Neural progenitor cell (in vitro differentiated cells): ENCODE measurements at regions not wholly inside any gene's neighbourhood (a gene's known extent, or its start where the extent isn't known, plus 50 kb on each side); places are given as distances from the start of the nearest gene placed in this dataset.
"Not testable (repeated sequence)": the region's sequence is repeated elsewhere in the genome, so short reads cannot be mapped to it uniquely, and the experiment has no call there.

Experiments used
- DNase-seq: peaks from one replicate; pipeline ENCODE4 v3.0.0-alpha.2; 2016; ENCODE audit warnings: low spot score
- H2AFZ ChIP-seq: fragments of 200-600 bp; sonication (generic); replicated peaks from 2 replicates; pipeline ENCODE4 v1.6.1; 2016; ENCODE audit warnings: antibody characterized with exemption
- H3F3A ChIP-seq: fragments of 200-600 bp; sonication (generic); 2 replicates; pipeline ENCODE4 v1.6.1; 2016; ENCODE audit warnings: antibody characterized with exemption, low read depth
- H3K27ac ChIP-seq: fragments of 200-600 bp; sonication (generic); 2 replicates; pipeline ENCODE4 v1.5.1; 2016; ENCODE audit warnings: mild to moderate bottlenecking
- H3K27me3 ChIP-seq: fragments of 200-600 bp; sonication (generic); 2 replicates; pipeline ENCODE4 v1.6.1; 2016; ENCODE audit warnings: mild to moderate bottlenecking, moderate library complexity
- H3K36me3 ChIP-seq: fragments of 200-600 bp; sonication (generic); 2 replicates; pipeline ENCODE4 v1.5.1; 2016
- H3K4me1 ChIP-seq: fragments of 200-600 bp; sonication (generic); 2 replicates; pipeline ENCODE4 v1.6.1; 2016; ENCODE audit warnings: mixed run types
- H3K4me2 ChIP-seq: fragments of 200-600 bp; sonication (generic); 2 replicates; pipeline ENCODE4 v1.6.1; 2016
- H3K4me3 ChIP-seq: fragments of 200-600 bp; sonication (generic); 2 replicates; pipeline ENCODE4 v1.5.1; 2016
- H3K79me2 ChIP-seq: fragments of 200-600 bp; sonication (generic); 2 replicates; pipeline ENCODE4 v1.6.1; 2016; ENCODE audit warnings: low read depth
- H3K9ac ChIP-seq: fragments of 200-600 bp; sonication (generic); 2 replicates; pipeline ENCODE4 v1.6.1; 2016
- H3K9me3 ChIP-seq: fragments of 200-600 bp; sonication (generic); 2 replicates; pipeline ENCODE4 v1.5.1; 2016; ENCODE audit warnings: low read depth
- H4K20me1 ChIP-seq: fragments of 200-600 bp; sonication (generic); 2 replicates; pipeline ENCODE4 v1.6.1; 2016; ENCODE audit warnings: low read depth
- H3K27ac Mint-ChIP-seq: 3 replicates; pipeline ENCODE4 v1.8.0; 2021; ENCODE audit warnings: mixed read lengths
- H3K27me3 Mint-ChIP-seq: 2 replicates; pipeline ENCODE4 v1.8.0; 2022; ENCODE audit warnings: low read depth, mild to moderate bottlenecking, inconsistent platforms, moderate library complexity, mixed read lengths; ENCODE audit not compliant: insufficient read depth
- H3K36me3 Mint-ChIP-seq: 3 replicates; pipeline ENCODE4 v1.8.0; 2021; ENCODE audit warnings: mixed read lengths
- H3K4me1 Mint-ChIP-seq: 3 replicates; pipeline ENCODE4 v1.8.0; 2021; ENCODE audit warnings: mixed read lengths
- H3K4me3 Mint-ChIP-seq: 3 replicates; pipeline ENCODE4 v1.8.0; 2021; ENCODE audit warnings: mild to moderate bottlenecking, moderate library complexity, mixed read lengths
- H3K9me3 Mint-ChIP-seq: 3 replicates; pipeline ENCODE4 v1.8.0; 2020; ENCODE audit warnings: mixed read lengths
- EZH2 ChIP-seq: fragments of 200-600 bp; sonication (generic); IDR thresholded peaks from 2 replicates; pipeline ENCODE4 v1.6.1; 2017; ENCODE audit warnings: antibody characterized with exemption, mild to moderate bottlenecking, moderate library complexity
- EZH2phosphoT487 ChIP-seq: fragments of 200-600 bp; sonication (generic); IDR thresholded peaks from 2 replicates; pipeline ENCODE4 v1.6.1; 2017; ENCODE audit warnings: antibody characterized with exemption

DNA sequence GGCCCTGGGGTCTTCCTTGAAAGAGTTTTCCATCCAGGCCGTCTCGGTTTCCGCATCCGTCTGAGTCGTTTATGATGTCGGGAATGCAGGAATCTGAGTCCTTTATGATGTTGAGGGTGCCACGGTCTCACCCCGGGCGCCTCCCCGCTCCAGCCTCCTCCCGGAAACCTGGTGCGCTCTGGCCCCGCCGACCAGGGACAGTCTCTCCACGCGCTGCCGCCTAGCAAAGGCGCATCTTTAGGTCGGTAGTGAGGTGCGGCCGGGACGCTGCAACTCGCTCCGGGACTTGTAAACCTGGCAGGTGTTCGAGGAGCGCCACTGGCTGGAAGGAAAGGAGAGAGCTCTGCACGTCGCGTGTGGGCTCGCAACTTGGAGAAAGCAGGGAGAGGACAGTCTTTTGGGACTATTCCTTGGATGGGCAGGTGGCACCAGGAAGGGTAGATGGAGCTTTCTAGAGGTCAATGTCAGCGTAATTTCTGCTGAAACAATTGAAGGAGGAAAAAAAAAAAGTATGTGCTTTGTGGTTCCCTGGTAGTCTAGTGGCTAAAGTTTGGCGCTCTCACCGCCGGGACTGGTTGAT lies 132.0 kb downstream of the FAM72B start:
- Histone ChIP-seq H3K27me3 (peaks cover 56% of the 10 kb centered on the region), H2AFZ (peak overlapping the region; percentile 50), H3K4me2 (peak overlapping the region; percentile 73), H3K4me3 (peak overlapping the region; percentile 39)
- H3K9me3 Mint-ChIP-seq, H3K36me3 Mint-ChIP-seq, H3K9me3 ChIP-seq, H4K20me1 ChIP-seq, H3K27ac ChIP-seq, H3K79me2 ChIP-seq, H3K9ac ChIP-seq, H3K4me1 ChIP-seq, H3K27ac Mint-ChIP-seq, H3K4me1 Mint-ChIP-seq, H3K36me3 ChIP-seq, H3F3A ChIP-seq, H3K4me3 Mint-ChIP-seq: not testable (repeated sequence)
- peaks cover 13% of the 10 kb centered on the region for H3K27me3 Mint-ChIP-seq
- TF ChIP-seq EZH2 (peak; percentile 82), EZH2phosphoT487 (peak; percentile 62)
- peak; percentile 12 for DNase-seq

DNA sequence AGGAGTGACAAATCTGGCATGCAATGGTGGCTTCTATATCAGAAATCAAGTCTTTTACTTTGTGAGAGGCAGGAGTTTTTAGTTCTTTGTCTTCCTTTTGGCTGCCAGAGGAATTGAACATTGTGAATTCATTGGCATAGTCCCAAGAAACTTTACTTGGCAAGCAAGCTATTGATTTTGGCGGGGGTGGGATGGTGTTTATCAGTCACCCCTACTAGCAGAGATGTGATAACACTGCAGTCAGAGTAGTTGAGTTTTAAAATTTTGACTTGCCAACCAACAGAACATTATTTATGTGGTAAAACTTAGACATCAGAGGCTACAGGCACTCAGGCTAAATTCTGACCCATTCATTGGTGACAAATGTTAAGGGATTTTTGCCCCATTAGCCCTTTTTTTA lies 129.2 kb downstream of the FAM72B start:
- not testable (repeated sequence) for H3K36me3 ChIP-seq, H3K27ac ChIP-seq, H3K9ac ChIP-seq, H3K4me3 Mint-ChIP-seq, H2AFZ ChIP-seq, H3K9me3 ChIP-seq, H3K79me2 ChIP-seq, H3K36me3 Mint-ChIP-seq, H3K4me2 ChIP-seq, H3F3A ChIP-seq, H3K27me3 Mint-ChIP-seq, H3K4me1 Mint-ChIP-seq, H3K27ac Mint-ChIP-seq, DNase-seq, H3K4me1 ChIP-seq, H3K4me3 ChIP-seq, H3K9me3 Mint-ChIP-seq, H4K20me1 ChIP-seq
- H3K27me3 ChIP-seq = peaks cover 37% of the 10 kb centered on the region

DNA sequence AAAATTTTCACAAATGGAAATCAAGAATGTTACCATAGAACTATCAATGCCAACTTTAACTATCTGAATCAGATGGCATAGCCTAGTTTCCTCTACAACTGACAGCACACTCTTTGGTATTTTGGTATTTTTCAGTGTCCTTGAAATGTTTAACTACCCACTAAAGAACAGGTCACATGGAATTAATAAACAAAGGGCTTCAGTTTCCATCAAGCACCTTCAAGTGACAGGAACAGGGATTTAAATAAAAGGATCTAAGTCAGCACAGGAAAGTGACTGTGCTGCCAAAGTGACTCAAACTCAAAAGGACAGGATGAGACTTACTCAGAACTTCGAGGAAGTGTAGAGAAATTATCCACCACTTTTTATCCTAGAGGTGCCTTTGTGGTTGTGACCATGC lies 117.2 kb downstream of the FAM72B start:
- not testable (repeated sequence) for H3F3A ChIP-seq, H3K4me1 ChIP-seq, H3K27me3 Mint-ChIP-seq, H3K9ac ChIP-seq, H3K4me1 Mint-ChIP-seq, H3K4me3 Mint-ChIP-seq, H4K20me1 ChIP-seq, H3K79me2 ChIP-seq, H3K27ac ChIP-seq, H2AFZ ChIP-seq, H3K4me3 ChIP-seq, H3K4me2 ChIP-seq, H3K9me3 ChIP-seq, DNase-seq, H3K36me3 ChIP-seq, H3K27ac Mint-ChIP-seq, H3K9me3 Mint-ChIP-seq, H3K27me3 ChIP-seq, H3K36me3 Mint-ChIP-seq

DNA sequence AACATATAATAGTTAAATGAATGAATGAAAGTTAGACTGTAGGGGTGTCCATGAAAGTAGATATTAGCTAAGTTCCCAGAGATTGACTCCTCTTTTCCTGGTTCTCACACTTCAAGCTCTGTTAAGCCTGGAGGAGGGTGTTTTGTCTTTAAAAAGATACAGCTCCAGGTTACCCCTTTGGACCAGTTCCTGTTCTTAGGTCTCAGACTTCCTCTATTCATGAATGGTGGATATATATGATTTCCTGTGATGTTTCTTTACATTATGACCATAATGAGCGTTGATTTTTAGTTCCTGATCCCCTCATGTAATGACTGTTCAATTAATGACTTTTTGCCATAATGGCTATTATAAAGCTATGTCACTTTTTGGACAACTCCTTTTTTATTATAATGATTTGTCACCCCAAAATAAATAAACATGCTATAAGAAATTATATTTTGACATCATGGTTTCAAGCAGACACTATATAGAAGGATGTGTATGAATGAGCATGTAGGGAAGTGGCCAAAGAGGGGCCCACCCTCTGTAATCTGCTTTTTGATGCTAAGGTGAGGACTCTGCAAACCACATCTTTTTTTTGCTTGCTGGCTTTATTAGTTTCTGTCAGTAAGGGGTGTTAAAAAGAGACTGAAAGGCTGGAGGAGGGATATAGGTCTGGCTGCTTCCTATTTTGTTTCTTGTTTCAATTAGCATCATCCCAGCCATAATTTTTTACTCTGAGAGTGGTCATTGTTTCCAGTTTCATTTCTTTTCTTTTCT lies 115.2 kb downstream of the FAM72B start:
- not testable (repeated sequence) for H3K4me2 ChIP-seq, H3K9me3 ChIP-seq, H3K4me3 Mint-ChIP-seq, H3K9ac ChIP-seq, H3K36me3 Mint-ChIP-seq, H3K4me1 Mint-ChIP-seq, H3K27ac ChIP-seq, H3K27me3 ChIP-seq, H2AFZ ChIP-seq, H3K36me3 ChIP-seq, H3K27me3 Mint-ChIP-seq, DNase-seq, H3F3A ChIP-seq, H3K4me3 ChIP-seq, H3K4me1 ChIP-seq, H3K27ac Mint-ChIP-seq, H3K9me3 Mint-ChIP-seq, H4K20me1 ChIP-seq, H3K79me2 ChIP-seq

DNA sequence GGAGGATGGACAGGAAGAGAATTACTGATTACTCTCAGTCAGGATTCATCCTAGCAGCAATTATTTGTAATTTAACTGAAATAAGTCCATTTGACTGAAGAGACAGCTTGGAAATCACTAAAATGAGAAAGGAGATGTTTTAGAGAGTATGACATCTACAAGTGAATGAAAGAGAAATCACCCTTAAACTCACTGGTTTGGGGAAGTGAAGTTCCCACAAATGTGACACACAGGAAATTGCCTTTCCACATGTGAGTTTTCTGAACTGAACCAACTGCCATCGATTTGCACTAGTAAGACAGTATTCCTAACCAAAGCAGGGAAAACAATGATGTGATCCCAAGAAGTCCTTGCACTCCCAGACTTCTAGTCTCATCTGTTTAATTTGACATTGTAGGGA lies 110.3 kb downstream of the FAM72B start:
- H3K4me3 Mint-ChIP-seq, H2AFZ ChIP-seq, H3K27ac Mint-ChIP-seq, H3K4me3 ChIP-seq, DNase-seq, H3K4me1 Mint-ChIP-seq, H3F3A ChIP-seq, H3K4me1 ChIP-seq, H3K36me3 Mint-ChIP-seq, H4K20me1 ChIP-seq, H3K27me3 Mint-ChIP-seq, H3K36me3 ChIP-seq, H3K9me3 Mint-ChIP-seq, H3K9me3 ChIP-seq, H3K9ac ChIP-seq, H3K27me3 ChIP-seq, H3K27ac ChIP-seq, H3K4me2 ChIP-seq, H3K79me2 ChIP-seq: not testable (repeated sequence)

DNA sequence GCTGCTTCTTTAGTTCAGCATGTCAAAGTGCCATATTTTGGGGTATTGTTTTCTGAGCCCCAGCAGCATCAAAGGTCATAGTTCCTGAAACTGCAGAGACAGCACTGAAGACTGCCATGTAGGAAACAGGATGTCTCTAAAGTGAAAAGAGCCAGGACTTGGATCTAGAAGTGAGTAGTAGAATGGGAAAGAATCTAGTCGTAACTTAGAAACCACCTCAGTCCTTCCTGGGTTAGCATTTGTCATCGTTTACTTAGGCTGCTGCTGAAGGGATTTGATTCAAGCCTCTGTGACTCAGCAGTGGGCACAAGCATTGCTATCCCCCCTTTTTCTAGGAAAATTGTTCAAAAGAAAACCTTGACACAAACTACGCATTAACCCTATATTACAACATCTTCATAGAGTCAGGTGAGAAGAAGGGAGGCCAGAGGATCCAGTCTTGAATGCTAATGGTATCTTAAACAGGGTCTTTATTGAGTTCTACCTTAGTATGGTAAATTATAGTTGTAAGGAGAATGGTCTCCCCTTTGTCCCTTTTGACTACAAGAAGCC lies 108.8 kb downstream of the FAM72B start:
- not testable (repeated sequence) for H3K9me3 ChIP-seq, H3K36me3 Mint-ChIP-seq, H3K4me1 Mint-ChIP-seq, H3K36me3 ChIP-seq, H3K9me3 Mint-ChIP-seq, H3K27ac ChIP-seq, H3K4me3 ChIP-seq, H2AFZ ChIP-seq, H3K4me3 Mint-ChIP-seq, H3K4me2 ChIP-seq, H3K4me1 ChIP-seq, H3F3A ChIP-seq, H4K20me1 ChIP-seq, H3K27ac Mint-ChIP-seq, H3K79me2 ChIP-seq, H3K27me3 Mint-ChIP-seq, H3K27me3 ChIP-seq, H3K9ac ChIP-seq, DNase-seq

DNA sequence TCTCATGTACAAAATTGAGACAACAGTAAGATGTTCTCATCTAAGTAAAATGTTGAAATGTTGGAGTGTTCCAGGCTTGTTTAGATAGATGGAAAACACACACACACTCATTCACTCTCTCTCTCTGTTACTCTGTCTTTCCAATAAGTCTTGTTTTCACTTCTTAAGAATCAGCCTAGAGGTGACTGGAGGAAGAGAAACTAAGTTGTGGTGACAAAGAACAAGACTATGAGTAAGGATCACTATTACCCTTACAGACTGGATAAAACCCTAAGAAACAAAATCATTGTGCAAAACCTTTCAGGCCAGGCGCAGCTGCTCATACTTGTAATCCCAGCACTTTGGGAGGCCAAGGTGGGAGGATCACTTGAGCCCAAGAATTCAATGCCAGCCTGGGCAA lies 107.5 kb downstream of the FAM72B start:
- not testable (repeated sequence) for DNase-seq, H3K27ac ChIP-seq, H3K36me3 ChIP-seq, H3K4me3 ChIP-seq, H3K27me3 ChIP-seq, H3K4me2 ChIP-seq, H3K27ac Mint-ChIP-seq, H3K4me1 ChIP-seq, H3K9me3 Mint-ChIP-seq, H3K9ac ChIP-seq, H3F3A ChIP-seq, H3K9me3 ChIP-seq, H3K36me3 Mint-ChIP-seq, H3K27me3 Mint-ChIP-seq, H3K79me2 ChIP-seq, H2AFZ ChIP-seq, H3K4me3 Mint-ChIP-seq, H4K20me1 ChIP-seq, H3K4me1 Mint-ChIP-seq

DNA sequence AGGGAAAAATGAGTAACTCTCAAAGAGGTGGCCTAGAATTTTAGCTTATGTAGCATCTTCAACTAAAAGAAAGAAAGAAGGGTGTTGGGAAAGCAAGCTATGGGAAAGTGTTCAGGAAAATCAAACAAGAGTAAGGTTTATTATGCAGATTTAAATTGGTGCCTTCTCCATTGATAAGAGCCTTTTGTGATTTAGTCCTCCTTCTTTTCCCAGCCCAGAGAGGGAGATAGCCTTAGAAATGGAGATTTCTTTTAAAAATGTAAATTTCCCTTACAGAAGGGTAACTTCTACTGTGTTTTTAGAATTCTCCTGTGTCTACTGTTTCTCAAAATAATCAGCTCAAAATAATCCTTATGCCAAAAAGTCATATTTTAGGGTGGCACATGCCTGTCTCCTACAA lies 104.5 kb downstream of the FAM72B start:
- not testable (repeated sequence) for H3K4me2 ChIP-seq, H3K9me3 Mint-ChIP-seq, H3K9ac ChIP-seq, H3K36me3 ChIP-seq, H3K79me2 ChIP-seq, H3K27ac Mint-ChIP-seq, H2AFZ ChIP-seq, H3K36me3 Mint-ChIP-seq, H3F3A ChIP-seq, H3K27me3 ChIP-seq, H3K27ac ChIP-seq, H3K4me3 Mint-ChIP-seq, H3K4me3 ChIP-seq, H3K27me3 Mint-ChIP-seq, H3K4me1 ChIP-seq, H3K4me1 Mint-ChIP-seq, DNase-seq, H4K20me1 ChIP-seq, H3K9me3 ChIP-seq
